Mesothelial cell of epicardium (in vitro differentiated cells): ENCODE measurements at regions not wholly inside any gene's neighbourhood (a gene's known extent, or its start where the extent isn't known, plus 50 kb on each side); places are given as distances from the start of the nearest gene placed in this dataset.

ENCODE experiments used
- DNase-seq, 2 experiments: peaks; one replicate each; pipeline ENCODE4 v3.0.0; 2021; ENCODE audit warnings: low spot score in 2 of 2; ENCODE audit not compliant: unreplicated experiment in 2 of 2
- H3K27ac Mint-ChIP-seq: 2 replicates; pipeline ENCODE4 v1.8.0; 2021; ENCODE audit warnings: mixed read lengths
- H3K27me3 Mint-ChIP-seq: 2 replicates; pipeline ENCODE4 v1.8.0; 2021; ENCODE audit warnings: low read depth, mixed read lengths
- H3K36me3 Mint-ChIP-seq: 2 replicates; pipeline ENCODE4 v1.8.0; 2021; ENCODE audit warnings: mixed read lengths
- H3K4me1 Mint-ChIP-seq: 2 replicates; pipeline ENCODE4 v1.8.0; 2021; ENCODE audit warnings: mixed read lengths
- H3K4me3 Mint-ChIP-seq: 2 replicates; pipeline ENCODE4 v1.8.0; 2021; ENCODE audit warnings: mild to moderate bottlenecking, moderate library complexity, mixed read lengths
- H3K9me3 Mint-ChIP-seq: 2 replicates; pipeline ENCODE4 v1.8.0; 2021; ENCODE audit warnings: mixed read lengths
- TF ChIP-seq, protein P1 (sequence below): fragments of 200-600 bp; sonication (generic); IDR thresholded peaks from one replicate; pipeline ENCODE4 v1.5.0; 2021; ENCODE audit warnings: antibody characterized with exemption; ENCODE audit not compliant: unreplicated experiment

DNA sequence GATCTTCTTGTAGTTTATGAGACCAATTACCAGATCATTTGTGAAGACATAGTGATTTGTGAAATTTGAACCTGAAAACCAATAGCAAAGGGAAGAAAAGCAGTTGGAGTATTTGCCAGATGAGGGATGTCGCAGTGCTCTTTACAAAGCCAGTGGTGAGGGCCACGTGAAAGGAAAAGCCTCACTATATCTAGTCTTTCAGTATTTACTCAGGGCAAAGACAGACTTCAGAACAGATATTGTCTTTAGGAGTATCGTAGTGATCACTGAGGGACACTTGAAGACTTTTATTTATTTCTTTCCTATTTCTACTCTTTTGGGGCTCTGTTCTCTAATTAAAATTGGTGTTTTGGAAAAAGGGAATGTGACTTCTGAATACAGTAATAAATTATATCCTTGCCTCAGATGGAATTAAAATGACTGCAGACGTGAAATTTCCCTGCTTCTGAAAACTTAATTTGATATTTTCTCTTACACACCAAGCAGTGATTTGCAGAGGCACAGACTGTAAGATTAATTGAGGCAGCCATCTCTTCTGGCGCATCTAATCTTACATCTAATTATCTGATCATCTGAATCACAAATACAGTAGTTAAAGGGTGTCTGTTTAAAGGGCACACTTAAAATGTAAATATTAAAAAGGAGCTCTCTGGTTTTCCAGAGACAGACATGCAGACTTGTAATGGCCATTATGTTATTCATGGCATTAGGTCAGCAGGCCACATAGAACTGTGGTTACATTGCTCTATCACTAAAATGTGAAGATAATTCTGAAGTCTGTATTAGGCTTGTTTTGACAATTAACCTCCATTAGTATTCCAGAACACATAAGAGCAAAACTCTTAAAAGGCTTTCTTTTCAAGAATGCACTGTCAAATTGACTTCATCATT lies 193.0 kb upstream of the GOLIM4 start:
- Mint-ChIP-seq H3K27ac (peak overlapping the region; percentile 15), H3K4me1 (peaks cover 29% of the 10 kb centered on the region), H3K36me3 (no peaks in the 10 kb centered on the region), H3K9me3 (no peaks in the 10 kb centered on the region), H3K4me3 (no peak overlapping the region), H3K27me3 (no peaks in the 10 kb centered on the region)
- TF ChIP-seq, protein P1, sequence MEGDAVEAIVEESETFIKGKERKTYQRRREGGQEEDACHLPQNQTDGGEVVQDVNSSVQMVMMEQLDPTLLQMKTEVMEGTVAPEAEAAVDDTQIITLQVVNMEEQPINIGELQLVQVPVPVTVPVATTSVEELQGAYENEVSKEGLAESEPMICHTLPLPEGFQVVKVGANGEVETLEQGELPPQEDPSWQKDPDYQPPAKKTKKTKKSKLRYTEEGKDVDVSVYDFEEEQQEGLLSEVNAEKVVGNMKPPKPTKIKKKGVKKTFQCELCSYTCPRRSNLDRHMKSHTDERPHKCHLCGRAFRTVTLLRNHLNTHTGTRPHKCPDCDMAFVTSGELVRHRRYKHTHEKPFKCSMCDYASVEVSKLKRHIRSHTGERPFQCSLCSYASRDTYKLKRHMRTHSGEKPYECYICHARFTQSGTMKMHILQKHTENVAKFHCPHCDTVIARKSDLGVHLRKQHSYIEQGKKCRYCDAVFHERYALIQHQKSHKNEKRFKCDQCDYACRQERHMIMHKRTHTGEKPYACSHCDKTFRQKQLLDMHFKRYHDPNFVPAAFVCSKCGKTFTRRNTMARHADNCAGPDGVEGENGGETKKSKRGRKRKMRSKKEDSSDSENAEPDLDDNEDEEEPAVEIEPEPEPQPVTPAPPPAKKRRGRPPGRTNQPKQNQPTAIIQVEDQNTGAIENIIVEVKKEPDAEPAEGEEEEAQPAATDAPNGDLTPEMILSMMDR = no peak
- DNase-seq = no peak

DNA sequence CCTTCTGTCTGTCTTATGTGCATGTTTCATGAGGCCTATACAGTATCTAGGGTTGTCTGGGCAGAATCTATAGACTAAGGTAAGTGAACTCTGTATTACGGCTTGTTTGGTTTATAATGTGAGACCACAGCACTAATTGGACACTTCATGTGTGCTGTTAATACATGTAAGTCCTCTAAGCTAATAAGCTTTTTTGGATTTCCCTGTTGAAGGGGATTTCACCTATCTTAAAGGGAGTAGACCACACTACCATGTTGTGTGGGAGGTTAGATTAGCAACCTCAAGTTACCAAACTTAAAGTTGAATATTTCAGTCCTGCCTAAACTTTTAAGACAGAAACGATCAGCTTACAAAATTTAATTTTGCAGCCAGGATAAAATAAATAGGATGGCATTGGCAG lies 189.8 kb upstream of the GOLIM4 start:
- no peaks in the 10 kb centered on the region for H3K27me3 Mint-ChIP-seq
- H3K9me3 Mint-ChIP-seq = no peaks in the 10 kb centered on the region
- peaks cover 22% of the 10 kb centered on the region for H3K4me1 Mint-ChIP-seq
- no peak overlapping the region for H3K27ac Mint-ChIP-seq
- TF ChIP-seq, protein P1 = no peak
- H3K36me3 Mint-ChIP-seq = no peaks in the 10 kb centered on the region
- no peak for DNase-seq
- no peak overlapping the region for H3K4me3 Mint-ChIP-seq

DNA sequence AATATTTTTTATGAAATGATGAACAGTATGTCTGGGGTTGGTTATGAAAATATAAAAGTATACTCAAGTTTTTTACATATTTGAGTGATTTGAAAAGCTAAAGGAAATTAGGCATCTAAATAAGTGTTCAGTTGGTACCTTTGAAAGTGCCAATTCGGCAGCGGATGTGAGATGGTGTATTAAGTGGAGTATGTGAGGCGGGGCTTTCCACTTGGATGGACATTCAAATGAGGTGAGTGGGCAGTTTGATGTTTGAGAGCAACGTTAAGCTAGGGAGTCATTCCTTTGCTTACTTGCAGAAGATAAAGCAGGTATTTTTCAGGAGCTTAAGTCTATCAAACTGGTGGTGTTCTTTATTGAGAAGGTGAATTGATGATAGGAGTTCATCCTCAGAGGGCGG lies 189.0 kb upstream of the GOLIM4 start:
- TF ChIP-seq, protein P1 = no peak
- Mint-ChIP-seq H3K27me3 (no peaks in the 10 kb centered on the region), H3K9me3 (no peaks in the 10 kb centered on the region), H3K36me3 (peaks cover 2% of the 10 kb centered on the region), H3K27ac (no peak overlapping the region), H3K4me1 (peaks cover 19% of the 10 kb centered on the region), H3K4me3 (no peak overlapping the region)
- DNase-seq = no peak

DNA sequence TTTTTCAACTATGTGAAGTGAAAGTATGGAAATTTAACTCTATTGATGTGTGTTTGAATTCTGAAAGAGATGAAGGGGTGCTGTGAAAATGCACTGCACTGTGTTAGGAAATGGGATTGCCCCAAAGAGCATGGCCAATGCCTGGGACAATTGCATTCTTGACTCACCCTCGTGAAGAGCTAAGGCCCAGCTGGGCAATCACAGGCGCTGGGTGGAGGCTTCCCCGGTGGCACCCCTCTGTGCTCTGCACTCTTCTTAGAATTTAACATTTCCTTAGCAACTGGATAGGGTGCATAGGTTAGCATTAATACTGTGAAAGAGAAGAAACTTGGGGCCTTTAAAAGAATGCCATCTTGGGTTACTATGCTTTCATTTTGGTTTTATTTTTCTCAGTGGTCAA lies 179.9 kb upstream of the GOLIM4 start:
- H3K27ac Mint-ChIP-seq = no peak overlapping the region
- DNase-seq = no peak
- TF ChIP-seq, protein P1 = no peak
- peaks cover 60% of the 10 kb centered on the region for H3K36me3 Mint-ChIP-seq
- no peak overlapping the region for H3K4me3 Mint-ChIP-seq
- H3K4me1 Mint-ChIP-seq = peaks cover 3% of the 10 kb centered on the region
- H3K9me3 Mint-ChIP-seq = peaks cover 40% of the 10 kb centered on the region
- no peaks in the 10 kb centered on the region for H3K27me3 Mint-ChIP-seq

DNA sequence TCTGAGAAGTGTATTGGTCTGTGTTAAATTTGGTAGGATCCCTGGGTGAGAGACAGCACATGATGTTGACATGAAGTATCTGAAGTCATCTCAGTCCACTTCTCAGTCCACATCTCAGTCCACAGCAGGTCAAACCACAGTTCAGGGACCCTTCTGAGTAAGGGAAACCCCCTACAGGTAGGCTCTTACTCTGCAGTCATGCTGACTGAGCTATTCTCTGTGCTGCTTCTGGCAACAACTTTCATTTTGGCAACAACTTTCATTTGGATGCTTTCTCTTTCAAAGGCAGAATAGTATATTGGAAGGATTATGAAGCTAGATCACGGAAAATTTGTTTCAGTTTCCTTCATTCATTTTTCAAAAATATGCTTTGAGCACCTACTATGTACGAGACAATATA lies 178.2 kb upstream of the GOLIM4 start:
- no peaks in the 10 kb centered on the region for H3K4me1 Mint-ChIP-seq
- peaks cover 46% of the 10 kb centered on the region for H3K9me3 Mint-ChIP-seq
- H3K36me3 Mint-ChIP-seq = peaks cover 57% of the 10 kb centered on the region
- no peak for DNase-seq
- TF ChIP-seq, protein P1 = no peak
- no peaks in the 10 kb centered on the region for H3K27me3 Mint-ChIP-seq
- no peak overlapping the region for H3K4me3 Mint-ChIP-seq
- H3K27ac Mint-ChIP-seq = no peak overlapping the region
